OCI-LY7 (cell line): ENCODE measurements at regions not wholly inside any gene's neighbourhood (a gene's known extent, or its start where the extent isn't known, plus 50 kb on each side); places are given as distances from the start of the nearest gene placed in this dataset.

Experiments
- EZH2phosphoT487 ChIP-seq: fragments of 200-600 bp; sonication (generic); IDR thresholded peaks from 2 replicates; pipeline ENCODE4 v1.6.1; 2018; ENCODE audit warnings: low read depth, borderline replicate concordance, mild to moderate bottlenecking, mixed run types, antibody characterized with exemption, low read length, moderate library complexity, mixed read lengths
- TF ChIP-seq, protein P1 (sequence below): fragments of 200-600 bp; sonication (generic); conservative IDR thresholded peaks from 2 replicates; pipeline ENCODE4 v1.5.1; 2014; ENCODE audit warnings: mild to moderate bottlenecking, antibody characterized with exemption, low read length, moderate library complexity, mixed read lengths

DNA sequence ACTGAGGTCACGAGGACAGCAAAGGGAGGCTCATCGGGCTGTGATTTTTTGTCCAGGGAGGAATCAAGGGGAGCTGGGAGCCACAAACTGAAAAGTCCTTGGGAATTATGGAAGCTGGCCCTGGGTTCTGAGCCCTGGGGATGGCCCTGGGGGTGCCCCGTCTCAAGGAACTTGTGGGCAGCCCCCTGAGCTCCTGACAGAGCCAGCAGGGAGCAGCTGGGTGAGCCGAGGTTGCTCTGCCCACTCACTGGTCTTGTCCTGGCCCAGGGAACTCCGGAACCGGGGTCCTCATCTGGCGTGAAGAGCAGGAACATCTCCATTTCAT is 61.3 kb upstream of the HDAC4 start:
- TF ChIP-seq, protein P1, sequence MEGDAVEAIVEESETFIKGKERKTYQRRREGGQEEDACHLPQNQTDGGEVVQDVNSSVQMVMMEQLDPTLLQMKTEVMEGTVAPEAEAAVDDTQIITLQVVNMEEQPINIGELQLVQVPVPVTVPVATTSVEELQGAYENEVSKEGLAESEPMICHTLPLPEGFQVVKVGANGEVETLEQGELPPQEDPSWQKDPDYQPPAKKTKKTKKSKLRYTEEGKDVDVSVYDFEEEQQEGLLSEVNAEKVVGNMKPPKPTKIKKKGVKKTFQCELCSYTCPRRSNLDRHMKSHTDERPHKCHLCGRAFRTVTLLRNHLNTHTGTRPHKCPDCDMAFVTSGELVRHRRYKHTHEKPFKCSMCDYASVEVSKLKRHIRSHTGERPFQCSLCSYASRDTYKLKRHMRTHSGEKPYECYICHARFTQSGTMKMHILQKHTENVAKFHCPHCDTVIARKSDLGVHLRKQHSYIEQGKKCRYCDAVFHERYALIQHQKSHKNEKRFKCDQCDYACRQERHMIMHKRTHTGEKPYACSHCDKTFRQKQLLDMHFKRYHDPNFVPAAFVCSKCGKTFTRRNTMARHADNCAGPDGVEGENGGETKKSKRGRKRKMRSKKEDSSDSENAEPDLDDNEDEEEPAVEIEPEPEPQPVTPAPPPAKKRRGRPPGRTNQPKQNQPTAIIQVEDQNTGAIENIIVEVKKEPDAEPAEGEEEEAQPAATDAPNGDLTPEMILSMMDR = no peak
- no peak for TF ChIP-seq EZH2phosphoT487
